H1 (cell line): ENCODE measurements at regions not wholly inside any gene's neighbourhood (a gene's known extent, or its start where the extent isn't known, plus 50 kb on each side); places are given as distances from the start of the nearest gene placed in this dataset.

Experiments
- EGR1 ChIP-seq: IDR thresholded peaks from 2 replicates; pipeline ENCODE4 v1.6.1; 2011; ENCODE audit warnings: low read depth, low read length, borderline replicate concordance
- EZH2 ChIP-seq: fragments of 200-600 bp; sonication (generic); IDR thresholded peaks from 2 replicates; pipeline ENCODE4 v1.7.1; 2012; ENCODE audit warnings: low read depth, mild to moderate bottlenecking, moderate library complexity, low read length, inconsistent platforms; ENCODE audit not compliant: severe bottlenecking
- JUND ChIP-seq: IDR thresholded peaks from 2 replicates; pipeline ENCODE4 v1.6.1; 2011; ENCODE audit warnings: mild to moderate bottlenecking, improper control_type of control experiment, low read length
- POLR2A ChIP-seq, 2 experiments: IDR thresholded peaks; 1 replicate in 1 of 2; 2 replicates in 1 of 2; pipeline ENCODE4 v1.6.1; 2011; ENCODE audit warnings: low read depth in 2 of 2, low read length in 2 of 2, mild to moderate bottlenecking in 2 of 2; ENCODE audit errors: control extremely low read depth in 1 of 2
- POLR2AphosphoS5 ChIP-seq: IDR thresholded peaks from 2 replicates; pipeline ENCODE4 v1.6.1; 2011; ENCODE audit warnings: low read depth, low read length
- RBBP5 ChIP-seq: IDR thresholded peaks from 2 replicates; pipeline ENCODE4 v1.7.1; 2012; ENCODE audit warnings: low read depth, mild to moderate bottlenecking, inconsistent platforms, low read length, moderate library complexity, borderline replicate concordance
- TAF1 ChIP-seq: IDR thresholded peaks from 2 replicates; pipeline ENCODE4 v1.6.1; 2011; ENCODE audit warnings: mild to moderate bottlenecking, low read depth, low read length
- TCF12 ChIP-seq: IDR thresholded peaks from 2 replicates; pipeline ENCODE4 v1.6.1; 2011; ENCODE audit warnings: low read depth, mild to moderate bottlenecking, low read length
- TF ChIP-seq, protein P1 (sequence below), 3 experiments: IDR thresholded peaks; 1 replicate in 2 of 3; 2 replicates in 1 of 3; pipeline versions ENCODE4 v1.5.1 to v1.6.1; 2011; ENCODE audit warnings: low read length in 3 of 3, mild to moderate bottlenecking in 3 of 3, inconsistent platforms in 2 of 3, low read depth in 1 of 3, moderate library complexity in 1 of 3; ENCODE audit not compliant: insufficient read depth in 1 of 3; ENCODE audit errors: control extremely low read depth in 1 of 3
- TF ChIP-seq, protein P2 (sequence below): IDR thresholded peaks from 2 replicates; pipeline ENCODE4 v1.6.1; 2012; ENCODE audit warnings: low read length, inconsistent platforms
- TF ChIP-seq, protein P3 (sequence below): fragments of 300-600 bp; sonication (generic); IDR thresholded peaks from 2 replicates; pipeline ENCODE4 v1.7.1; 2012; ENCODE audit warnings: low read length, moderate library complexity, mild to moderate bottlenecking, inconsistent platforms; ENCODE audit not compliant: insufficient replicate concordance

DNA sequence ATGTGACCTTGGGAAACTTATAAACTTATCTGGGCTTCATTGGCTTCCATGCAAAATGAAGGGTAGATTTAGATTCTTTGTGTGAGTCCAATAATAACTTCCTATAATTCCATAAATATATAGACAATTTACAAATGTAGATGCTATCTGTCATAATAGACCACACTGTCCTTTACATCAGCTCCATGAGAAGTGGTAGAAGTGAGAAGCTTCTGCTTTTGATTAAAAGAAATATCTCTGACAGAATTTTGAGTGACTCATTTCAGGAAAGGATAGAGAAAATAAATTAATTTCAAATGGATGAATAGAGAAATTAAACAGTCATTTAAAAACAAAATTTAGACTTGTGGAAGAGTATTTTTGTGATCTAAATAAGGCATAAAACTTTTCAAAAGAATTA, 329.7 kb upstream of the ATP2B1 start:
- TF ChIP-seq, protein P1, sequence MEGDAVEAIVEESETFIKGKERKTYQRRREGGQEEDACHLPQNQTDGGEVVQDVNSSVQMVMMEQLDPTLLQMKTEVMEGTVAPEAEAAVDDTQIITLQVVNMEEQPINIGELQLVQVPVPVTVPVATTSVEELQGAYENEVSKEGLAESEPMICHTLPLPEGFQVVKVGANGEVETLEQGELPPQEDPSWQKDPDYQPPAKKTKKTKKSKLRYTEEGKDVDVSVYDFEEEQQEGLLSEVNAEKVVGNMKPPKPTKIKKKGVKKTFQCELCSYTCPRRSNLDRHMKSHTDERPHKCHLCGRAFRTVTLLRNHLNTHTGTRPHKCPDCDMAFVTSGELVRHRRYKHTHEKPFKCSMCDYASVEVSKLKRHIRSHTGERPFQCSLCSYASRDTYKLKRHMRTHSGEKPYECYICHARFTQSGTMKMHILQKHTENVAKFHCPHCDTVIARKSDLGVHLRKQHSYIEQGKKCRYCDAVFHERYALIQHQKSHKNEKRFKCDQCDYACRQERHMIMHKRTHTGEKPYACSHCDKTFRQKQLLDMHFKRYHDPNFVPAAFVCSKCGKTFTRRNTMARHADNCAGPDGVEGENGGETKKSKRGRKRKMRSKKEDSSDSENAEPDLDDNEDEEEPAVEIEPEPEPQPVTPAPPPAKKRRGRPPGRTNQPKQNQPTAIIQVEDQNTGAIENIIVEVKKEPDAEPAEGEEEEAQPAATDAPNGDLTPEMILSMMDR (IDR thresholded peaks at IDR 0.05; ENCODE audit: control extremely low read depth in 1 of 3, insufficient read depth in 1 of 3, low read depth in 1 of 3, low read length in 3 of 3): no peak
- no peak for TF ChIP-seq RBBP5
- TF ChIP-seq, protein P2, sequence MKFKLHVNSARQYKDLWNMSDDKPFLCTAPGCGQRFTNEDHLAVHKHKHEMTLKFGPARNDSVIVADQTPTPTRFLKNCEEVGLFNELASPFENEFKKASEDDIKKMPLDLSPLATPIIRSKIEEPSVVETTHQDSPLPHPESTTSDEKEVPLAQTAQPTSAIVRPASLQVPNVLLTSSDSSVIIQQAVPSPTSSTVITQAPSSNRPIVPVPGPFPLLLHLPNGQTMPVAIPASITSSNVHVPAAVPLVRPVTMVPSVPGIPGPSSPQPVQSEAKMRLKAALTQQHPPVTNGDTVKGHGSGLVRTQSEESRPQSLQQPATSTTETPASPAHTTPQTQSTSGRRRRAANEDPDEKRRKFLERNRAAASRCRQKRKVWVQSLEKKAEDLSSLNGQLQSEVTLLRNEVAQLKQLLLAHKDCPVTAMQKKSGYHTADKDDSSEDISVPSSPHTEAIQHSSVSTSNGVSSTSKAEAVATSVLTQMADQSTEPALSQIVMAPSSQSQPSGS: no peak
- no peak for TF ChIP-seq POLR2A (IDR thresholded peaks at IDR 0.05; ENCODE audit: control extremely low read depth in 1 of 2, low read depth in 2 of 2, low read length in 2 of 2)
- TF ChIP-seq EZH2: no peak
- TF ChIP-seq POLR2AphosphoS5: no peak
- TF ChIP-seq JUND: no peak
- TF ChIP-seq, protein P3, sequence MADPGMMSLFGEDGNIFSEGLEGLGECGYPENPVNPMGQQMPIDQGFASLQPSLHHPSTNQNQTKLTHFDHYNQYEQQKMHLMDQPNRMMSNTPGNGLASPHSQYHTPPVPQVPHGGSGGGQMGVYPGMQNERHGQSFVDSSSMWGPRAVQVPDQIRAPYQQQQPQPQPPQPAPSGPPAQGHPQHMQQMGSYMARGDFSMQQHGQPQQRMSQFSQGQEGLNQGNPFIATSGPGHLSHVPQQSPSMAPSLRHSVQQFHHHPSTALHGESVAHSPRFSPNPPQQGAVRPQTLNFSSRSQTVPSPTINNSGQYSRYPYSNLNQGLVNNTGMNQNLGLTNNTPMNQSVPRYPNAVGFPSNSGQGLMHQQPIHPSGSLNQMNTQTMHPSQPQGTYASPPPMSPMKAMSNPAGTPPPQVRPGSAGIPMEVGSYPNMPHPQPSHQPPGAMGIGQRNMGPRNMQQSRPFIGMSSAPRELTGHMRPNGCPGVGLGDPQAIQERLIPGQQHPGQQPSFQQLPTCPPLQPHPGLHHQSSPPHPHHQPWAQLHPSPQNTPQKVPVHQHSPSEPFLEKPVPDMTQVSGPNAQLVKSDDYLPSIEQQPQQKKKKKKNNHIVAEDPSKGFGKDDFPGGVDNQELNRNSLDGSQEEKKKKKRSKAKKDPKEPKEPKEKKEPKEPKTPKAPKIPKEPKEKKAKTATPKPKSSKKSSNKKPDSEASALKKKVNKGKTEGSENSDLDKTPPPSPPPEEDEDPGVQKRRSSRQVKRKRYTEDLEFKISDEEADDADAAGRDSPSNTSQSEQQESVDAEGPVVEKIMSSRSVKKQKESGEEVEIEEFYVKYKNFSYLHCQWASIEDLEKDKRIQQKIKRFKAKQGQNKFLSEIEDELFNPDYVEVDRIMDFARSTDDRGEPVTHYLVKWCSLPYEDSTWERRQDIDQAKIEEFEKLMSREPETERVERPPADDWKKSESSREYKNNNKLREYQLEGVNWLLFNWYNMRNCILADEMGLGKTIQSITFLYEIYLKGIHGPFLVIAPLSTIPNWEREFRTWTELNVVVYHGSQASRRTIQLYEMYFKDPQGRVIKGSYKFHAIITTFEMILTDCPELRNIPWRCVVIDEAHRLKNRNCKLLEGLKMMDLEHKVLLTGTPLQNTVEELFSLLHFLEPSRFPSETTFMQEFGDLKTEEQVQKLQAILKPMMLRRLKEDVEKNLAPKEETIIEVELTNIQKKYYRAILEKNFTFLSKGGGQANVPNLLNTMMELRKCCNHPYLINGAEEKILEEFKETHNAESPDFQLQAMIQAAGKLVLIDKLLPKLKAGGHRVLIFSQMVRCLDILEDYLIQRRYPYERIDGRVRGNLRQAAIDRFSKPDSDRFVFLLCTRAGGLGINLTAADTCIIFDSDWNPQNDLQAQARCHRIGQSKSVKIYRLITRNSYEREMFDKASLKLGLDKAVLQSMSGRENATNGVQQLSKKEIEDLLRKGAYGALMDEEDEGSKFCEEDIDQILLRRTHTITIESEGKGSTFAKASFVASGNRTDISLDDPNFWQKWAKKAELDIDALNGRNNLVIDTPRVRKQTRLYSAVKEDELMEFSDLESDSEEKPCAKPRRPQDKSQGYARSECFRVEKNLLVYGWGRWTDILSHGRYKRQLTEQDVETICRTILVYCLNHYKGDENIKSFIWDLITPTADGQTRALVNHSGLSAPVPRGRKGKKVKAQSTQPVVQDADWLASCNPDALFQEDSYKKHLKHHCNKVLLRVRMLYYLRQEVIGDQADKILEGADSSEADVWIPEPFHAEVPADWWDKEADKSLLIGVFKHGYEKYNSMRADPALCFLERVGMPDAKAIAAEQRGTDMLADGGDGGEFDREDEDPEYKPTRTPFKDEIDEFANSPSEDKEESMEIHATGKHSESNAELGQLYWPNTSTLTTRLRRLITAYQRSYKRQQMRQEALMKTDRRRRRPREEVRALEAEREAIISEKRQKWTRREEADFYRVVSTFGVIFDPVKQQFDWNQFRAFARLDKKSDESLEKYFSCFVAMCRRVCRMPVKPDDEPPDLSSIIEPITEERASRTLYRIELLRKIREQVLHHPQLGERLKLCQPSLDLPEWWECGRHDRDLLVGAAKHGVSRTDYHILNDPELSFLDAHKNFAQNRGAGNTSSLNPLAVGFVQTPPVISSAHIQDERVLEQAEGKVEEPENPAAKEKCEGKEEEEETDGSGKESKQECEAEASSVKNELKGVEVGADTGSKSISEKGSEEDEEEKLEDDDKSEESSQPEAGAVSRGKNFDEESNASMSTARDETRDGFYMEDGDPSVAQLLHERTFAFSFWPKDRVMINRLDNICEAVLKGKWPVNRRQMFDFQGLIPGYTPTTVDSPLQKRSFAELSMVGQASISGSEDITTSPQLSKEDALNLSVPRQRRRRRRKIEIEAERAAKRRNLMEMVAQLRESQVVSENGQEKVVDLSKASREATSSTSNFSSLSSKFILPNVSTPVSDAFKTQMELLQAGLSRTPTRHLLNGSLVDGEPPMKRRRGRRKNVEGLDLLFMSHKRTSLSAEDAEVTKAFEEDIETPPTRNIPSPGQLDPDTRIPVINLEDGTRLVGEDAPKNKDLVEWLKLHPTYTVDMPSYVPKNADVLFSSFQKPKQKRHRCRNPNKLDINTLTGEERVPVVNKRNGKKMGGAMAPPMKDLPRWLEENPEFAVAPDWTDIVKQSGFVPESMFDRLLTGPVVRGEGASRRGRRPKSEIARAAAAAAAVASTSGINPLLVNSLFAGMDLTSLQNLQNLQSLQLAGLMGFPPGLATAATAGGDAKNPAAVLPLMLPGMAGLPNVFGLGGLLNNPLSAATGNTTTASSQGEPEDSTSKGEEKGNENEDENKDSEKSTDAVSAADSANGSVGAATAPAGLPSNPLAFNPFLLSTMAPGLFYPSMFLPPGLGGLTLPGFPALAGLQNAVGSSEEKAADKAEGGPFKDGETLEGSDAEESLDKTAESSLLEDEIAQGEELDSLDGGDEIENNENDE: no peak
- TF ChIP-seq TCF12: no peak
- TF ChIP-seq EGR1: no peak
- TF ChIP-seq TAF1: no peak
